KMS-11 (cell line): ENCODE measurements at regions not wholly inside any gene's neighbourhood (a gene's known extent, or its start where the extent isn't known, plus 50 kb on each side); places are given as distances from the start of the nearest gene placed in this dataset.

ENCODE experiments used
- H2AFZ ChIP-seq: fragments of 200-600 bp; sonication (generic); 2 replicates; pipeline ENCODE4 v1.6.1; 2016; ENCODE audit warnings: antibody characterized with exemption, mixed run types, low read depth
- H3K27ac ChIP-seq: fragments of 200-600 bp; sonication (generic); 2 replicates; pipeline ENCODE4 v1.6.1; 2016; ENCODE audit warnings: mild to moderate bottlenecking, mixed run types
- H3K27me3 ChIP-seq: fragments of 200-600 bp; sonication (generic); 2 replicates; pipeline ENCODE4 v1.6.1; 2017; ENCODE audit warnings: mild to moderate bottlenecking, low read depth, mixed run types, moderate library complexity; ENCODE audit not compliant: insufficient read depth
- H3K36me3 ChIP-seq: fragments of 200-600 bp; sonication (generic); 2 replicates; pipeline ENCODE4 v1.6.1; 2017; ENCODE audit warnings: mild to moderate bottlenecking, mixed run types; ENCODE audit not compliant: insufficient read depth
- H3K4me1 ChIP-seq: fragments of 200-600 bp; sonication (generic); 2 replicates; pipeline ENCODE4 v1.6.1; 2016; ENCODE audit warnings: mild to moderate bottlenecking, low read depth, mixed run types; ENCODE audit not compliant: poor library complexity, severe bottlenecking
- H3K4me2 ChIP-seq: fragments of 200-600 bp; sonication (generic); 2 replicates; pipeline ENCODE4 v1.7.0; 2016; ENCODE audit warnings: mild to moderate bottlenecking, mixed run types
- H3K4me3 ChIP-seq: fragments of 200-600 bp; sonication (generic); IDR thresholded peaks from 2 replicates; pipeline ENCODE4 v1.6.1; 2017; ENCODE audit warnings: low read depth, low read length, mixed read lengths; ENCODE audit not compliant: insufficient read depth
- H3K79me2 ChIP-seq: fragments of 200-600 bp; sonication (generic); 2 replicates; pipeline ENCODE4 v1.6.1; 2016; ENCODE audit warnings: low read depth, mixed run types; ENCODE audit not compliant: insufficient read depth
- H3K9ac ChIP-seq: fragments of 200-600 bp; sonication (generic); 2 replicates; pipeline ENCODE4 v1.6.1; 2016; ENCODE audit warnings: mild to moderate bottlenecking, mixed run types
- H4K20me1 ChIP-seq: fragments of 200-600 bp; sonication (generic); 2 replicates; pipeline ENCODE4 v1.6.1; 2016; ENCODE audit warnings: mild to moderate bottlenecking, mixed run types; ENCODE audit not compliant: insufficient read depth
- TF ChIP-seq, protein P1 (sequence below): fragments of 200-600 bp; sonication (generic); conservative IDR thresholded peaks from 2 replicates; pipeline ENCODE4 v1.6.1; 2017; ENCODE audit warnings: low read depth, mild to moderate bottlenecking, antibody characterized with exemption, low read length, moderate library complexity, mixed read lengths

DNA sequence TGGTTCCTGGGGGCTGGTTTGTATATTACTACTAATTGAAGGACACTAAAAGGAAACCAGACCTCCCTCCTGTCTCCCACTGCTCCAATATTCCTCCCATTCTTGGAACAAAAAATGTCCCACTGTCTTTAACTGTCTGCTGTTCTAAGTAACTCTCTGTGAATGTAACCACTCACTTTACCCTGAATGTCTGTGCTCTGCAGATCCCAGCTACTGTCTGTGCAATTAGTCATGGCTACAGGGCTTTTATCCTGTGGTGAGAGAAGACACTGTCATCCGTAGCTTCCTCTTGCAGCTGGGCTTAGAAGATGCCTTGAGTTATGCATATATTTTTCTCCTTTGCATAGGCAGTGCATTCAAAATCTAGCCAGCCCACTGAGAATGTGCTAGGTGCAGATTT is 853.8 kb downstream of the CDH8 start:
- no peak overlapping the region for H3K4me3 ChIP-seq
- H3K79me2 ChIP-seq: no peaks in the 10 kb centered on the region
- TF ChIP-seq, protein P1, sequence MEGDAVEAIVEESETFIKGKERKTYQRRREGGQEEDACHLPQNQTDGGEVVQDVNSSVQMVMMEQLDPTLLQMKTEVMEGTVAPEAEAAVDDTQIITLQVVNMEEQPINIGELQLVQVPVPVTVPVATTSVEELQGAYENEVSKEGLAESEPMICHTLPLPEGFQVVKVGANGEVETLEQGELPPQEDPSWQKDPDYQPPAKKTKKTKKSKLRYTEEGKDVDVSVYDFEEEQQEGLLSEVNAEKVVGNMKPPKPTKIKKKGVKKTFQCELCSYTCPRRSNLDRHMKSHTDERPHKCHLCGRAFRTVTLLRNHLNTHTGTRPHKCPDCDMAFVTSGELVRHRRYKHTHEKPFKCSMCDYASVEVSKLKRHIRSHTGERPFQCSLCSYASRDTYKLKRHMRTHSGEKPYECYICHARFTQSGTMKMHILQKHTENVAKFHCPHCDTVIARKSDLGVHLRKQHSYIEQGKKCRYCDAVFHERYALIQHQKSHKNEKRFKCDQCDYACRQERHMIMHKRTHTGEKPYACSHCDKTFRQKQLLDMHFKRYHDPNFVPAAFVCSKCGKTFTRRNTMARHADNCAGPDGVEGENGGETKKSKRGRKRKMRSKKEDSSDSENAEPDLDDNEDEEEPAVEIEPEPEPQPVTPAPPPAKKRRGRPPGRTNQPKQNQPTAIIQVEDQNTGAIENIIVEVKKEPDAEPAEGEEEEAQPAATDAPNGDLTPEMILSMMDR: no peak
- H3K27me3 ChIP-seq: no peaks in the 10 kb centered on the region
- H2AFZ ChIP-seq: no peak overlapping the region
- no peaks in the 10 kb centered on the region for H3K4me1 ChIP-seq
- no peak overlapping the region for H3K4me2 ChIP-seq
- H3K36me3 ChIP-seq: no peaks in the 10 kb centered on the region
- no peak overlapping the region for H3K9ac ChIP-seq
- H3K27ac ChIP-seq: no peak overlapping the region
- no peaks in the 10 kb centered on the region for H4K20me1 ChIP-seq

DNA sequence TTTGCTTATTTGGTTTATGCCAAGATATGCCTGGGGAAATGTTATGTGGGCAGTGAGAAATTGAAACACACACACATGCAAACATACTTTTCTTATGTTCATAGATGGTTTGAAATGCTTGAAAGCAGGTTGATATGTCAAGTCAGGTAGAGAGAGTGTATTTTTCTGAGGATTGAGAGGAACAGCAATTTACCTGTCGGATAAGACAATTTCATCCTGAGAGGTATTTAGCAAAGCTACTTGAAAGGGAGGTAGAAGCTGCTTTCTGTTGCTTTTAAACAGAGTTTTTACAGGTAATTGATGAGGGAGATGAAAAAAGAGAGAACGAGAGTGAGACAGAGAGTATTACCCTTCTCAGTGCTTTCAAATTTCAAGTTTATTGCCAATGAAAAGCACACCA is 854.3 kb downstream of the CDH8 start:
- Histone ChIP-seq H3K79me2 (no peaks in the 10 kb centered on the region), H3K27me3 (no peaks in the 10 kb centered on the region), H2AFZ (no peak overlapping the region), H4K20me1 (no peaks in the 10 kb centered on the region), H3K27ac (no peak overlapping the region), H3K9ac (no peak overlapping the region), H3K4me2 (no peak overlapping the region), H3K36me3 (no peaks in the 10 kb centered on the region), H3K4me1 (no peaks in the 10 kb centered on the region), H3K4me3 (no peak overlapping the region)
- TF ChIP-seq, protein P1: no peak

DNA sequence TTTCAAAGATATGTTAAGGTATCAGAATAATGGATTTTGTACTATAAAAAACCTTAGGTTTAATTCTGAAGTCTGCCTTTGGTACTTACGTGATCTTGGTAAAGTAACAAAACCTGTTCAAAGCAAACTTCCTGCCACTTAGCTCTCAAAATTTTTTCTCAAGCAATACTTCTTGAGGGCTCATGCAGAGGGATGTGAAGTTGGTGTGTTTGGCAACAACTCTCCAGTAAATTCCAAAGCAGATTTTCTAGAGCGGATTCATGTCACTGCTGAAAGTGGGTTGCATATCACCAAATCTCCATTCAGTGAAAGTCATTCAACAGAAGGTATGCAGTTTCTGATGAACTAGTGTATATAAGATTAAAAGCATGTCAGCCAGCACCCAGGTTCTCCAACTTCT is 856.7 kb downstream of the CDH8 start:
- H3K4me3 ChIP-seq: no peak overlapping the region
- H3K36me3 ChIP-seq: no peaks in the 10 kb centered on the region
- H3K79me2 ChIP-seq: no peaks in the 10 kb centered on the region
- no peak overlapping the region for H2AFZ ChIP-seq
- H3K9ac ChIP-seq: no peak overlapping the region
- no peaks in the 10 kb centered on the region for H3K4me1 ChIP-seq
- H3K27me3 ChIP-seq: no peaks in the 10 kb centered on the region
- H4K20me1 ChIP-seq: no peaks in the 10 kb centered on the region
- TF ChIP-seq, protein P1: no peak
- H3K4me2 ChIP-seq: no peak overlapping the region
- no peak overlapping the region for H3K27ac ChIP-seq

DNA sequence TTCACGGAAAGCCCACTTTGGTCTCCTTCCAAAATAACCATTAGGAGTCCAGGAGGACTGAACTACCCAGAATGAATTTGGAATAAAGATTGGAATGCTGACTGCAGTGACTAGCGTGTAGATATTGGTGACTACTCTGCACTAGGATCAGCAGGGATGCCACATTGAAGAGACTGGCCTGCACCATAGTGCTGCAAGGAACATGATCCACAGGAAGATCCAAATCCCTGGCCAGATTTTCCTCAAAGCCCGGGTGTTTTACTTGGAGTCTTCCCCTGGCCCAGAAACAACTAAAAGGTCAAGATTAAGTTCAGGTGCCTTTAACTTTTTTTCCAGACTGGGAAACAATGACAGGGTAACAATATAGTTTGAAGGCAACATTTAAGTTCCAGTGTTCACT is 870.4 kb downstream of the CDH8 start:
- no peaks in the 10 kb centered on the region for H3K79me2 ChIP-seq
- H3K27me3 ChIP-seq: no peaks in the 10 kb centered on the region
- TF ChIP-seq, protein P1: no peak
- no peaks in the 10 kb centered on the region for H3K36me3 ChIP-seq
- H3K4me3 ChIP-seq: no peak overlapping the region
- H2AFZ ChIP-seq: no peak overlapping the region
- H3K4me1 ChIP-seq: no peaks in the 10 kb centered on the region
- no peak overlapping the region for H3K27ac ChIP-seq
- H4K20me1 ChIP-seq: no peaks in the 10 kb centered on the region
- H3K4me2 ChIP-seq: no peak overlapping the region
- no peak overlapping the region for H3K9ac ChIP-seq

DNA sequence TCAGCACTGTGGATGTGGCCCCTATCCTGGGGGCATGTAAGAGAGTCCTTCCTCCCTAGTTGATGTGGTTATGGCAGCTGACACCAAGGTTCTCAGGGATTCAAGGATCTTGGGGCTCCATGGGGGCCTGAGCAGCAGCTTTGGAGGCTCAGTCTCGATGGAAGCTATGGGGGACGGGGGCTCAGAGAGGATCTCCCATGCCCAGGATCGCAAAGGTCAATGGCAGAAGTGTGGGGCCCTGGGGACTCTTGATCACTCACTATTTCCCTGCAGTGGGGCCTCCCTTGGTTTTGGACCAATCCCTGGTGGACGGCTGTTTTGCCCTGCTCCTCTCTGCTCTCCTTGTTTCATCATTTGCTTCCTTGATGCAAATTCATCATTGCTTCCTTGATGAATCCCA is 885.9 kb downstream of the CDH8 start:
- no peak overlapping the region for H3K27ac ChIP-seq
- no peak overlapping the region for H3K4me2 ChIP-seq
- no peaks in the 10 kb centered on the region for H3K79me2 ChIP-seq
- H3K27me3 ChIP-seq: no peaks in the 10 kb centered on the region
- H3K36me3 ChIP-seq: no peaks in the 10 kb centered on the region
- H3K4me3 ChIP-seq: no peak overlapping the region
- TF ChIP-seq, protein P1: no peak
- H3K4me1 ChIP-seq: no peaks in the 10 kb centered on the region
- H2AFZ ChIP-seq: no peak overlapping the region
- no peaks in the 10 kb centered on the region for H4K20me1 ChIP-seq
- H3K9ac ChIP-seq: no peak overlapping the region
